HCT116 (cell line): ENCODE measurements at regions not wholly inside any gene's neighbourhood (a gene's known extent, or its start where the extent isn't known, plus 50 kb on each side); places are given as distances from the start of the nearest gene placed in this dataset.

Experiments used
- ATAC-seq: fragments of 200-7000 bp; cut with Tn5 transposase; 2 replicates; pipeline ENCODE4 v1.9.1; 2020; ENCODE audit warnings: mild to moderate bottlenecking, moderate library complexity
- BruUV-seq: library from RNA; stranded (reverse); fragments of 400-500 nt; replicated peaks from 2 replicates; lab custom pipeline; 2021; lab: Mats Ljungman, UMichigan
- CTCF ChIA-PET: fragments of 300-600 bp; sonication (Branson Sonifier 250); formaldehyde crosslinking; loops from one replicate; lab custom pipeline; 2021; ENCODE audit warnings: antibody characterized with exemption; lab: Charles Lee
- POLR2A ChIA-PET: fragments of 300-600, 350-600 bp; sonication (Branson Sonifier 250); formaldehyde crosslinking; loops from one replicate; lab custom pipeline; 2021; ENCODE audit warnings: antibody characterized with exemption; lab: Charles Lee
- RAD21 ChIA-PET, 2 experiments: fragments of 300-600 bp; sonication (Branson Sonifier 250); formaldehyde crosslinking; loops; one replicate each; lab custom pipeline; 2023; ENCODE audit warnings: low total read pairs in 2 of 2; ENCODE audit not compliant: uncharacterized antibody in 2 of 2, unreplicated experiment in 2 of 2, low non-redundant PET in 1 of 2; lab: Charles Lee
- DNase-seq: peaks from one replicate; pipeline ENCODE4 v3.0.0-alpha.2; 2010; ENCODE audit warnings: low read depth, low spot score
- H2AFZ ChIP-seq: fragments of 200-600 bp; shearing (Covaris generic), sonication (generic); 2 replicates; pipeline ENCODE4 v1.6.1; 2017; ENCODE audit warnings: low read depth, mixed run types, mixed read lengths, antibody characterized with exemption, low read length; ENCODE audit not compliant: poor library complexity, severe bottlenecking
- H3K27ac ChIP-seq: 2 replicates; pipeline ENCODE4 v1.5.1; 2012; ENCODE audit warnings: low read depth, low read length
- H3K27me3 ChIP-seq: fragments of 200-600 bp; sonication (generic); 2 replicates; pipeline ENCODE4 v1.6.1; 2016; ENCODE audit warnings: mixed run types, low read length, mixed read lengths; ENCODE audit not compliant: insufficient read depth
- H3K36me3 ChIP-seq, 2 experiments: fragments of 200-500 bp in 1 of 2; fragments of 200-600 bp in 1 of 2; sonication (Bioruptor generic) in 1 of 2; sonication (generic) in 1 of 2; 2 replicates each; pipeline versions ENCODE4 v1.5.1 to v1.6.1; 2014 to 2016; ENCODE audit warnings: low read length in 2 of 2, inconsistent platforms in 1 of 2, mixed read lengths in 1 of 2, mixed run types in 1 of 2; ENCODE audit not compliant: insufficient read depth in 2 of 2, control insufficient read depth in 1 of 2
- H3K4me1 ChIP-seq, 2 experiments: fragments of 200-600 bp in 1 of 2; sonication (generic) in 1 of 2; 2 replicates each; pipeline versions ENCODE4 v1.5.1 to v1.6.1; 2012 to 2017; ENCODE audit warnings: low read length in 2 of 2, inconsistent platforms in 1 of 2, mild to moderate bottlenecking in 1 of 2, mixed read lengths in 1 of 2, mixed run types in 1 of 2, moderate library complexity in 1 of 2; ENCODE audit not compliant: insufficient read depth in 2 of 2, control insufficient read depth in 1 of 2
- H3K4me2 ChIP-seq: fragments of 200-600 bp; sonication (generic); 2 replicates; pipeline ENCODE4 v1.6.1; 2017; ENCODE audit warnings: mixed run types, low read length, mixed read lengths
- H3K4me3 ChIP-seq, 2 experiments: fragments of 200-600 bp in 1 of 2; sonication (generic) in 1 of 2; replicated peaks in 1 of 2; 2 replicates each; pipeline ENCODE4 v1.5.1; 2011 to 2016; ENCODE audit warnings: low read length in 2 of 2, control low read depth in 1 of 2, low read depth in 1 of 2, mild to moderate bottlenecking in 1 of 2, mixed read lengths in 1 of 2, mixed run types in 1 of 2
- H3K79me2 ChIP-seq: fragments of 200-600 bp; sonication (generic); 2 replicates; pipeline ENCODE4 v1.6.1; 2017; ENCODE audit warnings: mild to moderate bottlenecking, mixed run types, low read length, moderate library complexity, mixed read lengths; ENCODE audit not compliant: insufficient read depth
- H3K9ac ChIP-seq: fragments of 200-600 bp; sonication (generic); 2 replicates; pipeline ENCODE4 v1.6.1; 2016; ENCODE audit warnings: low read length, mixed read lengths
- H3K9me2 ChIP-seq: fragments of 200-600 bp; sonication (generic), shearing (Covaris generic); 2 replicates; pipeline ENCODE4 v1.6.1; 2017; ENCODE audit warnings: mixed run types, mild to moderate bottlenecking, moderate library complexity; ENCODE audit not compliant: insufficient read depth
- H3K9me3 ChIP-seq, 2 experiments: fragments of 200-500 bp in 1 of 2; fragments of 200-600 bp in 1 of 2; sonication (Bioruptor generic) in 1 of 2; sonication (generic) in 1 of 2; 2 replicates each; pipeline ENCODE4 v1.6.1; 2014 to 2017; ENCODE audit warnings: low read length in 2 of 2, mixed read lengths in 2 of 2, inconsistent platforms in 1 of 2, low read depth in 1 of 2, mild to moderate bottlenecking in 1 of 2, mixed run types in 1 of 2, moderate library complexity in 1 of 2; ENCODE audit not compliant: control insufficient read depth in 1 of 2, insufficient read depth in 1 of 2
- H4K20me1 ChIP-seq: fragments of 200-600 bp; sonication (generic), shearing (Covaris generic); 2 replicates; pipeline ENCODE4 v1.6.1; 2017; ENCODE audit warnings: mixed run types, mild to moderate bottlenecking, moderate library complexity; ENCODE audit not compliant: insufficient read depth
- ATF3 ChIP-seq: IDR thresholded peaks from 2 replicates; pipeline ENCODE4 v1.6.1; 2012
- CTCF ChIP-seq, 3 experiments: fragments of 200-600 bp in 1 of 3; sonication (generic) in 1 of 3; IDR thresholded peaks in 2 of 3; conservative IDR thresholded peaks in 1 of 3; 2 replicates each; pipeline ENCODE4 v1.5.1; 2012 to 2017; ENCODE audit warnings: low read depth in 2 of 3, low read length in 2 of 3, antibody characterized with exemption in 1 of 3, borderline replicate concordance in 1 of 3, control low read depth in 1 of 3, mild to moderate bottlenecking in 1 of 3, mixed read lengths in 1 of 3, mixed run types in 1 of 3, moderate library complexity in 1 of 3; ENCODE audit not compliant: insufficient read depth in 1 of 3
- EGR1 ChIP-seq: IDR thresholded peaks from 2 replicates; pipeline ENCODE4 v1.6.1; 2012; ENCODE audit warnings: low read depth
- ELF1 ChIP-seq: IDR thresholded peaks from 2 replicates; pipeline ENCODE4 v1.6.1; 2012; ENCODE audit warnings: low read depth, borderline replicate concordance
- EZH2 ChIP-seq: fragments of 200-600 bp; sonication (generic); IDR thresholded peaks from 2 replicates; pipeline ENCODE4 v1.6.1; 2017; ENCODE audit warnings: antibody characterized with exemption, mixed run types
- EZH2phosphoT487 ChIP-seq: fragments of 200-600 bp; IDR thresholded peaks from 2 replicates; pipeline ENCODE4 v1.6.1; 2018; ENCODE audit warnings: antibody characterized with exemption, borderline replicate concordance
- FOSL1 ChIP-seq: IDR thresholded peaks from 2 replicates; pipeline ENCODE4 v1.6.1; 2012; ENCODE audit warnings: low read depth
- REST ChIP-seq: IDR thresholded peaks from 2 replicates; pipeline ENCODE4 v1.6.1; 2012; ENCODE audit warnings: low read depth
- SIN3A ChIP-seq: IDR thresholded peaks from 2 replicates; pipeline ENCODE4 v1.6.1; 2012; ENCODE audit warnings: low read depth
- SP1 ChIP-seq: IDR thresholded peaks from 2 replicates; pipeline ENCODE4 v1.6.1; 2012; ENCODE audit warnings: low read depth
- SRF ChIP-seq: IDR thresholded peaks from 2 replicates; pipeline ENCODE4 v1.6.1; 2012; ENCODE audit warnings: low read depth
- TCF7L2 ChIP-seq: IDR thresholded peaks from 2 replicates; pipeline ENCODE4 v1.7.0; 2011; ENCODE audit warnings: borderline replicate concordance, inconsistent platforms; ENCODE audit not compliant: insufficient read depth, insufficient read length; ENCODE audit errors: extremely low read depth
- YY1 ChIP-seq: IDR thresholded peaks from 2 replicates; pipeline ENCODE4 v1.6.1; 2011; ENCODE audit warnings: low read length, low read depth, moderate library complexity, mild to moderate bottlenecking; ENCODE audit not compliant: insufficient replicate concordance; ENCODE audit errors: extremely low read depth
- ZFX ChIP-seq: fragments of 450-650 bp; IDR thresholded peaks from 2 replicates; pipeline ENCODE4 v1.6.1; 2017
- ZNF274 ChIP-seq: fragments of 200-500 bp; sonication (Bioruptor generic); IDR thresholded peaks from 2 replicates; pipeline ENCODE4 v1.6.1; 2014; ENCODE audit warnings: mild to moderate bottlenecking, low read depth, low read length, inconsistent platforms
- intact Hi-C: fragments of 100-400 bp; cut with micrococcal nuclease; formaldehyde crosslinking; loops from 2 replicates; pipeline ENCODE4 v1.10.0; 2022

- Histone ChIP-seq H3K4me2 (no peak overlapping the region), H4K20me1 (no peaks in the 10 kb centered on the region), H3K9me3 (no peaks in the 10 kb centered on the region), H3K4me1 (no peaks in the 10 kb centered on the region), H3K79me2 (no peaks in the 10 kb centered on the region), H3K36me3 (no peaks in the 10 kb centered on the region), H2AFZ (no peak overlapping the region)
- POLR2A ChIA-PET, result no interaction called here
- no peak for DNase-seq
- ATAC-seq, result no peak
- RAD21 ChIA-PET, result no interaction called here
- intact Hi-C loops, result no loop called here
- CTCF ChIA-PET, result no interaction called here
- TF ChIP-seq REST (no peak), EZH2 (no peak), YY1 (no peak), ATF3 (no peak), CTCF (IDR thresholded peaks at IDR 0.05 in 2 of 3, conservative IDR thresholded peaks at IDR 0.05 in 1 of 3; ENCODE audit: borderline replicate concordance in 1 of 3, insufficient read depth in 1 of 3, low read depth in 2 of 3, low read length in 2 of 3) (no peak), EZH2phosphoT487 (no peak), ZNF274 (no peak), ZFX (no peak), SRF (no peak), ELF1 (no peak), FOSL1 (no peak), TCF7L2 (no peak), EGR1 (no peak), SIN3A (no peak), SP1 (no peak)
- TF ChIP-seq, all 23 proteins: peak for 0
- Histone ChIP-seq H3K27me3 (0 out of 2 replicates have a peak, but pooled peaks cover 2% of the 10 kb centered on the region), H3K27ac (no peak overlapping the region), H3K9ac (no peak overlapping the region), H3K4me3 (no peak overlapping the region), H3K9me2 (no peaks in the 10 kb centered on the region)
- no TSS peak for BruUV-seq
Observed at GRCh38 chr1:208513799-208514198, 269.6 kb upstream of the PLXNA2 start.
